ENCODE measurements at regions not wholly inside any gene's neighbourhood (a gene's known extent, or its start where the extent isn't known, plus 50 kb on each side); places are given as distances from the start of the nearest gene placed in this dataset.

DNA sequence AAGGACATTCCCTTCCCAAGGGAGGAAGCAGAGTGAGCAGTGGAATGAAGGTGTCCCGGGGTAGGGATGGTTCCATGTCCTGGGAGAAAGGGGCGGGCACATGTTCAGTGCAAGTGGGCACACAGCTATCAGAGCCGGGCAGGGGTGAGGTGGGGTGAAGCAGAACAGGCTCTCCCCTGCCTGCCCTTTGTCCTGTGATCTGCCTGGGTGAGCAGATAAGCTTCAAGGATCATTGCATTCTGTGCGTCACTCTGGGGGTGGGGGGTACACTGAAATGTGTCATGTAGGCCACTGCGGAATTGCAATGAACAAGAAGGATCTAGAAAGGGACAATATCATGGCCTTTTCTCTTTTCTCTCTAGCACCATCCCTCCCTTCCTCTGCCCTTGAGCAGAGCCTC, 61.7 kb upstream of the SHB start:
- Histone ChIP-seq H4K20me1 (ENCODE audit: insufficient read depth, low read length) (no peaks in the 10 kb centered on the region), H3K36me3 (replicated peaks; ENCODE audit: low read depth, low read length) (no peaks in the 10 kb centered on the region), H3K27me3 (ENCODE audit: low read depth, low read length) (peaks cover 16% of the 10 kb centered on the region; the same call in 1 of the 2 replicates), H3K4me3 (ENCODE audit: low read length) (no peak overlapping the region), H3K4me2 (ENCODE audit: low read length) (no peak overlapping the region), H3K79me2 (ENCODE audit: low read length) (no peaks in the 10 kb centered on the region), H3K27ac (ENCODE audit: low read length) (no peak overlapping the region), H3K9ac (ENCODE audit: low read length) (no peak overlapping the region), H3K4me1 (ENCODE audit: low read length) (no peaks in the 10 kb centered on the region), H3K9me3 (ENCODE audit: insufficient read depth, low read length) (no peaks in the 10 kb centered on the region), H2AFZ (ENCODE audit: low read depth, low read length) (no peak overlapping the region)
- TF ChIP-seq, protein P1, sequence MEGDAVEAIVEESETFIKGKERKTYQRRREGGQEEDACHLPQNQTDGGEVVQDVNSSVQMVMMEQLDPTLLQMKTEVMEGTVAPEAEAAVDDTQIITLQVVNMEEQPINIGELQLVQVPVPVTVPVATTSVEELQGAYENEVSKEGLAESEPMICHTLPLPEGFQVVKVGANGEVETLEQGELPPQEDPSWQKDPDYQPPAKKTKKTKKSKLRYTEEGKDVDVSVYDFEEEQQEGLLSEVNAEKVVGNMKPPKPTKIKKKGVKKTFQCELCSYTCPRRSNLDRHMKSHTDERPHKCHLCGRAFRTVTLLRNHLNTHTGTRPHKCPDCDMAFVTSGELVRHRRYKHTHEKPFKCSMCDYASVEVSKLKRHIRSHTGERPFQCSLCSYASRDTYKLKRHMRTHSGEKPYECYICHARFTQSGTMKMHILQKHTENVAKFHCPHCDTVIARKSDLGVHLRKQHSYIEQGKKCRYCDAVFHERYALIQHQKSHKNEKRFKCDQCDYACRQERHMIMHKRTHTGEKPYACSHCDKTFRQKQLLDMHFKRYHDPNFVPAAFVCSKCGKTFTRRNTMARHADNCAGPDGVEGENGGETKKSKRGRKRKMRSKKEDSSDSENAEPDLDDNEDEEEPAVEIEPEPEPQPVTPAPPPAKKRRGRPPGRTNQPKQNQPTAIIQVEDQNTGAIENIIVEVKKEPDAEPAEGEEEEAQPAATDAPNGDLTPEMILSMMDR (IDR thresholded peaks at IDR 0.05; ENCODE audit: low read depth, low read length) = no peak
- TF ChIP-seq EZH2phosphoT487 (IDR thresholded peaks at IDR 0.05; ENCODE audit: low read depth) = no peak

DNA sequence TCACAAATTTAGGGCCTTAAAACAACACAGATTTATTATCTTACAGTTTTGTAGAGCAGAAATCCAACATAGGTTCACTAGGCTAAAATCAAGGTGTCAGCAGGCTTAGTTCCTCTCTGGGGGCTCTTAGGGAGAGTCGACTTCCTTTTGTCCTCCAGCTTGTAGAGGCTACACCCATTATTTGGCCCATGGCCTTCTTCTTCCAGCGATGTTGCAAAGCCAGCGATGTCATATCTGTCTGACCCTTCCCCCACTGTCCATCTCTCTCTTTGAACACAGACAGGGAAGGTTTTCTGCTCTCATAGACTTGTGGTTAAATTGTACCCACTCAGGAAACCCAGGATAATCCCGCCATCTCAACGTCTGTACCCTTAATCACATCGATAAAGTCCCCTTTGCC, 60.3 kb upstream of the SHB start:
- Histone ChIP-seq H4K20me1 (ENCODE audit: insufficient read depth, low read length) (no peaks in the 10 kb centered on the region), H3K27me3 (ENCODE audit: low read depth, low read length) (peaks cover 16% of the 10 kb centered on the region; the same call in 1 of the 2 replicates), H3K27ac (ENCODE audit: low read length) (no peak overlapping the region), H3K9ac (ENCODE audit: low read length) (no peak overlapping the region), H3K79me2 (ENCODE audit: low read length) (no peaks in the 10 kb centered on the region), H2AFZ (ENCODE audit: low read depth, low read length) (no peak overlapping the region), H3K4me3 (ENCODE audit: low read length) (no peak overlapping the region), H3K9me3 (ENCODE audit: insufficient read depth, low read length) (no peaks in the 10 kb centered on the region), H3K4me2 (ENCODE audit: low read length) (no peak overlapping the region), H3K4me1 (ENCODE audit: low read length) (no peaks in the 10 kb centered on the region), H3K36me3 (replicated peaks; ENCODE audit: low read depth, low read length) (no peaks in the 10 kb centered on the region)
- TF ChIP-seq EZH2phosphoT487 (IDR thresholded peaks at IDR 0.05; ENCODE audit: low read depth) = no peak
- TF ChIP-seq, protein P1 (IDR thresholded peaks at IDR 0.05; ENCODE audit: low read depth, low read length) = no peak

DNA sequence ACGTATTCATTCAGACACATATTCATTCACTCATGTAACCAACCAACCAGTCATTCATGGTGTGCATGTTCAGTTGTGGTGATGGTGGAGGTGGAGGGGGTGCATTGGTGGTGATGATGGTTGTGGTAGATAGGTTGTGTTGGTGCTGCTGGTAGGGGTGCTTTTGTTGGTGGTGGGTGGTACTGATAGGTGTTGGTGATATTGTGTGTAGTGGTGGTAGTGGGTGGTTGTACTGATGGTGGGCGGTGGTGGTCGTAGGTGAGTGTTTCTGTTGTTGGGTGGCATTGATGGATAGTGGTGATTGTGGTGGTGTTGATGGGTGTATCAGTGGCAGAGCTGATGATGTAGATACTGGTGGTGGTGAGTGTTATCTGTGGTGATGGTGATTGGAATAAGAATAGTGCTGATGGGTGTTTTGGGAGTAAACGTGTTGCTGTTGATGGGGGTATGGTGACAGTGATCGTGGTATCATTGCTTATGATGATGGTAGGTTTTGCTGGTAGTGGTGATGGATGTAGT, 59.8 kb upstream of the SHB start:
- Histone ChIP-seq H3K27ac (ENCODE audit: low read length) (no peak overlapping the region), H3K36me3 (replicated peaks; ENCODE audit: low read depth, low read length) (no peaks in the 10 kb centered on the region), H3K4me2 (ENCODE audit: low read length) (no peak overlapping the region), H3K4me3 (ENCODE audit: low read length) (no peak overlapping the region), H3K9me3 (ENCODE audit: insufficient read depth, low read length) (no peaks in the 10 kb centered on the region), H4K20me1 (ENCODE audit: insufficient read depth, low read length) (no peaks in the 10 kb centered on the region), H3K79me2 (ENCODE audit: low read length) (no peaks in the 10 kb centered on the region), H3K9ac (ENCODE audit: low read length) (no peak overlapping the region), H3K4me1 (ENCODE audit: low read length) (no peaks in the 10 kb centered on the region), H2AFZ (ENCODE audit: low read depth, low read length) (no peak overlapping the region), H3K27me3 (ENCODE audit: low read depth, low read length) (peaks cover 16% of the 10 kb centered on the region; the same call in 1 of the 2 replicates)
- TF ChIP-seq, protein P1 (IDR thresholded peaks at IDR 0.05; ENCODE audit: low read depth, low read length) = no peak
- no peak for TF ChIP-seq EZH2phosphoT487 (IDR thresholded peaks at IDR 0.05; ENCODE audit: low read depth)

DNA sequence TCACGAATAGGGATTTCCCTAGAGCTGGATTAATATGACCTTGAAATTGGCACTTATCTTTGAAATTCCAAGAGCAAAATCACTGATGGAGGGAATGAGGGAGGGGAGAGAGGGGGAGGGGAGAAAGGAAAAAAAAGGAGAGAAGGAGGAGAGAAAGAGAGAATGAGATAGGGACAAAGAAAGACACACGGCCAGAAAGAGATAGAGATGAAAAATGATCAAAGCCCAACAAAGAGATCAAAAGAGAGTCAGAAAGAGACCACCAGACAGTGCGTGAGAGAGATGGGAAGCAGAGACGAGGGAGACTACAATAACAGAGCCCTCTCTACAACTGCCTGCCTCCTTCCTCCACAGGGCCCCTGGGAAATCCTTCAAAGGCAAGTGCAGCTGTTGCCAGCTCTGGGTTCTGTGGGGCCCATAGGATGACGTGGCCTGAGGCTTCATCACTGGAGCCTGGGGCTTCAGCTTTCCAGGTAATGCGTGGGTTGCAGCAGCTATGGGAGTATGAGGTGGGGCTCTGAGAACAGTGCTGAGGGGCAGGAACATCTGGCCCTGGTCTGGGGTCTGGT, 58.3 kb upstream of the SHB start:
- H3K4me2 ChIP-seq (ENCODE audit: low read length) = no peak overlapping the region

More for the DNA sequence above, 58.3 kb upstream of the SHB start:
- Histone ChIP-seq H3K79me2 (ENCODE audit: low read length) (no peaks in the 10 kb centered on the region), H3K9ac (ENCODE audit: low read length) (no peak overlapping the region), H3K27me3 (ENCODE audit: low read depth, low read length) (peaks cover 16% of the 10 kb centered on the region; the same call in 1 of the 2 replicates), H3K9me3 (ENCODE audit: insufficient read depth, low read length) (no peaks in the 10 kb centered on the region), H3K4me3 (ENCODE audit: low read length) (no peak overlapping the region), H3K36me3 (replicated peaks; ENCODE audit: low read depth, low read length) (no peaks in the 10 kb centered on the region), H2AFZ (ENCODE audit: low read depth, low read length) (no peak overlapping the region), H3K27ac (ENCODE audit: low read length) (no peak overlapping the region), H4K20me1 (ENCODE audit: insufficient read depth, low read length) (no peaks in the 10 kb centered on the region), H3K4me1 (ENCODE audit: low read length) (no peaks in the 10 kb centered on the region)
- TF ChIP-seq, protein P1 (IDR thresholded peaks at IDR 0.05; ENCODE audit: low read depth, low read length) = no peak
- no peak for TF ChIP-seq EZH2phosphoT487 (IDR thresholded peaks at IDR 0.05; ENCODE audit: low read depth)

Measured in OCI-LY3 (cell line).